NB4 (cell line): ENCODE measurements at regions not wholly inside any gene's neighbourhood (a gene's known extent, or its start where the extent isn't known, plus 50 kb on each side); places are given as distances from the start of the nearest gene placed in this dataset.

ENCODE experiments used
- DNase-seq: peaks from one replicate; pipeline ENCODE4 v3.0.0; 2010; ENCODE audit warnings: low read depth
- H3K4me3 ChIP-seq: one replicate; pipeline ENCODE4 v1.5.1; 2011; ENCODE audit warnings: mild to moderate bottlenecking, low read depth, low read length, moderate library complexity
- CTCF ChIP-seq: IDR thresholded peaks from one replicate; pipeline ENCODE4 v1.5.1; 2012; ENCODE audit warnings: low read depth, low read length
- MAX ChIP-seq: IDR thresholded peaks from 2 replicates; pipeline ENCODE4 v1.6.1; 2011; ENCODE audit warnings: low read depth, low read length
- MYC ChIP-seq: IDR thresholded peaks from 2 replicates; pipeline ENCODE4 v1.6.1; 2011; ENCODE audit warnings: low read depth, low read length
- POLR2A ChIP-seq: IDR thresholded peaks from 2 replicates; pipeline ENCODE4 v1.6.1; 2011; ENCODE audit warnings: mild to moderate bottlenecking; ENCODE audit not compliant: insufficient read length; ENCODE audit errors: extremely low read depth

DNA sequence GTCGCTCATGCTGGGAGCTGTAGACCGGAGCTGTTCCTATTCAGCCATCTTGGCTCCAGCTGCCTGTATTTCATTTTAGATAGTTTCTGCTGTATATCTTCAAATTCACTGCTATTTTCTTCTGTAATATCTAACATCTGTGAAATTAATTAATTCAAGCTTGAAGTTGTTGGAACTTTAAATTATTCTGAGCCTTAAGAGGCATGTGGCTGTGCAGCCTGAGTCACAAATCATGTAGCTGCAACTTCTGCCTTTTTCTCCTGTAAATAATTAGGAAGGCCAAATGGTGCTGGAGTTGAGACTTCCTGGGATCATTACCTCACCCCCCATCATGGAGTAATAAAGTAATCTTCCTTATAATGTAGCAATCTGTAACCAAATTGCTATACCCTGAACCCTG is 183.3 kb upstream of the PCSK5 start:
- H3K4me3 ChIP-seq: no peak overlapping the region
- DNase-seq: no peak
- TF ChIP-seq MAX (no peak), MYC (no peak), POLR2A (no peak), CTCF (no peak)

DNA sequence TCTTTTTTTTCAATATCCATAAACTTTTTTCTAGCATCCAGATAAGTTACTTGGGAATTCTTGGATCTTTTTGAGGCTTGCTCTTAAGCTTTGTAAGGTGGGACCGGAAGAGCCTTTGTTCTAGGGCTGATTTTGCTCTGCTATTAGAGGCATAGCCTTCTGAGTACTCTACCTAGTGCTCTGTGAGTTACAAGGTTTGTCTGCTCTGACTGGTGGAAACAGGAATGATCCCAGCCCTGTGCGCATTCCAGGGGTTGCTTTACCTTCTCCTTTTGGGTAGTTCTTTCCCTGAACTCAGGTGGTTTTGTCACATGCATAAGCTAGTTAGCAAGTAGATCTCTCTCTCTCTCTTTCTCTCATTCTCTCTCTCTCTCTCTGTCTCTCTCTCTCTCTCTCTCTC is 180.8 kb upstream of the PCSK5 start:
- DNase-seq: no peak
- TF ChIP-seq CTCF: no peak
- no peak for TF ChIP-seq MAX
- TF ChIP-seq POLR2A: no peak
- no peak for TF ChIP-seq MYC
- no peak overlapping the region for H3K4me3 ChIP-seq

DNA sequence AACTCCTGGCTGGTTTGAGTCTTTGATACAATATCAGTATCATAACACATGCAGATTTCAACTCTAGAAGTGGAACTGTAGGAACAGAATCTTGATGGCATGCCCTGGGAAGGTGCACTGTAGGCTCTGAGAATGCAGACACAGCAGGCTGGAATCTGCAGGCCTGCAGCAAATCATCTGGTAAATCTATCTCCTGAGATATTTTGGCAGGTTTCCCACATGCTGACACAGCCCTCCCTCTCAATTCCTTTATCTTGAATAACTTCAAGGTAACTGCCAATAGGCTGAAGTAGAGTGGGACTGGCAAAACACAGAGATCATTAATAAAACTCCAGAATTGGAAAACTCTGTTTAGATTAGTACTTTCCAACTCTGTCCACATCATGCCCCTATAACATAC is 177.8 kb upstream of the PCSK5 start:
- H3K4me3 ChIP-seq: no peak overlapping the region
- no peak for DNase-seq
- TF ChIP-seq MYC: no peak
- TF ChIP-seq CTCF: no peak
- no peak for TF ChIP-seq POLR2A
- TF ChIP-seq MAX: no peak

DNA sequence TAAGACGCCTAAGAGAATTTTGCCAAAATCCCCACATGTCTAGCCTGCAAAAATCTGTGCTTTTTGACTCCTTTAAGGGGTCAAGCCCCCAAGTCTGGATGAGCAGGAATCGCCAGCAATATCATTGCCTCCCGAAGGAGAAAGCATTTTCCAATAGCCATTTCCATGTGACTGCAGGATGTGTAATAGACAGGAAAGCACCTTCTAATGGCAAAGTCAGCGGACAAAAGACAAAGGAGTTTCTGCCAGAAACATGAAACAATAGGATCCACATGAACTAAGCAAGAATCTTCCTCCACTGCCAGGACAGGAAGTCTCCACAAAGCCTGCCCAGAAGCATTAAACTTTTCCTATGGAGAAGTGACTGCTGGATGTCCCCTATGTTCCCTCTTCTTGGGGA is 177.1 kb upstream of the PCSK5 start:
- TF ChIP-seq POLR2A: no peak
- no peak for TF ChIP-seq MAX
- TF ChIP-seq MYC: no peak
- TF ChIP-seq CTCF: no peak
- no peak for DNase-seq
- H3K4me3 ChIP-seq: no peak overlapping the region

- H3K4me3 ChIP-seq: no peak overlapping the region
- DNase-seq: no peak
- TF ChIP-seq MAX: no peak
- TF ChIP-seq CTCF: no peak
- no peak for TF ChIP-seq MYC
- no peak for TF ChIP-seq POLR2A
These were observed 175.1 kb upstream of the PCSK5 start for GRCh38 chr9:75715360-75715759.

- no peak for DNase-seq
- TF ChIP-seq CTCF (no peak), MAX (no peak), POLR2A (no peak), MYC (no peak)
- no peak overlapping the region for H3K4me3 ChIP-seq
These were observed 171.8 kb upstream of the PCSK5 start for GRCh38 chr9:75718677-75719076.
